Stimulated activated CD8-positive, alpha-beta memory T cell treated with anti-CD3 and anti-CD28 coated beads, Interleukin-2, amount 100 ng/mL, for 1 hour (primary cell): ENCODE measurements at regions not wholly inside any gene's neighbourhood (a gene's known extent, or its start where the extent isn't known, plus 50 kb on each side); places are given as distances from the start of the nearest gene placed in this dataset.
"Not testable (repeated sequence)": the region's sequence is repeated elsewhere in the genome, so short reads cannot be mapped to it uniquely, and the experiment has no call there.

ENCODE experiments used
- DNase-seq, 2 donors: peaks; one replicate each; pipeline ENCODE4 v3.0.0-alpha.2; 2020; ENCODE audit warnings: low read depth in 2 of 2

GRCh38 chr14:105636935-105637334 lies 110.6 kb downstream of the TMEM121 start:
- DNase-seq = no peak

GRCh38 chr14:105637345-105637744 lies 111.0 kb downstream of the TMEM121 start:
- not testable (repeated sequence) for DNase-seq

GRCh38 chr14:105639969-105640931 lies 113.9 kb downstream of the TMEM121 start:
- DNase-seq = not testable (repeated sequence)

- DNase-seq = no peak
Measured at GRCh38 chr14:105641075-105641937, 114.9 kb downstream of the TMEM121 start.

- DNase-seq = not testable (repeated sequence)
Measured at GRCh38 chr14:105641951-105642350, 115.6 kb downstream of the TMEM121 start.

- not testable (repeated sequence) for DNase-seq
Measured at GRCh38 chr14:105642486-105642885, 116.1 kb downstream of the TMEM121 start.

GRCh38 chr14:105643406-105644052 lies 117.1 kb downstream of the TMEM121 start:
- DNase-seq = not testable (repeated sequence)

- DNase-seq = not testable (repeated sequence)
Measured at GRCh38 chr14:105644053-105644435, 117.7 kb downstream of the TMEM121 start.

- not testable (repeated sequence) for DNase-seq
Measured at GRCh38 chr14:105644457-105644856, 118.1 kb downstream of the TMEM121 start.

- not testable (repeated sequence) for DNase-seq
Measured at GRCh38 chr14:105644891-105645290, 118.5 kb downstream of the TMEM121 start.

- DNase-seq = not testable (repeated sequence)
Measured at GRCh38 chr14:105645389-105645788, 119.0 kb downstream of the TMEM121 start.

GRCh38 chr14:105646175-105646574 lies 119.8 kb downstream of the TMEM121 start:
- DNase-seq = no peak

- DNase-seq = not testable (repeated sequence)
Measured at GRCh38 chr14:105646711-105647281, 120.4 kb downstream of the TMEM121 start.

- DNase-seq = not testable (repeated sequence)
Measured at GRCh38 chr14:105647426-105647783, 121.0 kb downstream of the TMEM121 start.

GRCh38 chr14:105647784-105648608 lies 121.6 kb downstream of the TMEM121 start:
- no peak for DNase-seq

- DNase-seq = not testable (repeated sequence)
Measured at GRCh38 chr14:105648609-105649535, 122.5 kb downstream of the TMEM121 start.

GRCh38 chr14:105652317-105652716 lies 125.9 kb downstream of the TMEM121 start:
- DNase-seq = not testable (repeated sequence)

GRCh38 chr14:105653921-105654320 lies 127.5 kb downstream of the TMEM121 start:
- DNase-seq = not testable (repeated sequence)

GRCh38 chr14:105659255-105659654 lies 132.9 kb downstream of the TMEM121 start:
- DNase-seq = not testable (repeated sequence)
